Breast epithelium (tissue), 3 donors: ENCODE measurements at regions not wholly inside any gene's neighbourhood (a gene's known extent, or its start where the extent isn't known, plus 50 kb on each side); places are given as distances from the start of the nearest gene placed in this dataset.

Experiments used
- POLR2A ChIP-seq: fragments of 450-650 bp; IDR thresholded peaks from one replicate; pipeline ENCODE4 v1.6.1; 2016; ENCODE audit warnings: antibody characterized with exemption, mild to moderate bottlenecking, moderate library complexity
- POLR2AphosphoS5 ChIP-seq, 3 donors: sonication (generic); formaldehyde crosslinking; IDR thresholded peaks; one replicate each; pipeline ENCODE4 v1.6.1; 2017; ENCODE audit warnings: antibody characterized with exemption in 3 of 3
- TF ChIP-seq, protein P1 (sequence below), 3 donors: fragments of 450-650 bp; IDR thresholded peaks; one replicate each; pipeline ENCODE4 v1.5.1; 2016 to 2017; ENCODE audit warnings: antibody characterized with exemption in 3 of 3, mild to moderate bottlenecking in 3 of 3, moderate library complexity in 3 of 3

DNA sequence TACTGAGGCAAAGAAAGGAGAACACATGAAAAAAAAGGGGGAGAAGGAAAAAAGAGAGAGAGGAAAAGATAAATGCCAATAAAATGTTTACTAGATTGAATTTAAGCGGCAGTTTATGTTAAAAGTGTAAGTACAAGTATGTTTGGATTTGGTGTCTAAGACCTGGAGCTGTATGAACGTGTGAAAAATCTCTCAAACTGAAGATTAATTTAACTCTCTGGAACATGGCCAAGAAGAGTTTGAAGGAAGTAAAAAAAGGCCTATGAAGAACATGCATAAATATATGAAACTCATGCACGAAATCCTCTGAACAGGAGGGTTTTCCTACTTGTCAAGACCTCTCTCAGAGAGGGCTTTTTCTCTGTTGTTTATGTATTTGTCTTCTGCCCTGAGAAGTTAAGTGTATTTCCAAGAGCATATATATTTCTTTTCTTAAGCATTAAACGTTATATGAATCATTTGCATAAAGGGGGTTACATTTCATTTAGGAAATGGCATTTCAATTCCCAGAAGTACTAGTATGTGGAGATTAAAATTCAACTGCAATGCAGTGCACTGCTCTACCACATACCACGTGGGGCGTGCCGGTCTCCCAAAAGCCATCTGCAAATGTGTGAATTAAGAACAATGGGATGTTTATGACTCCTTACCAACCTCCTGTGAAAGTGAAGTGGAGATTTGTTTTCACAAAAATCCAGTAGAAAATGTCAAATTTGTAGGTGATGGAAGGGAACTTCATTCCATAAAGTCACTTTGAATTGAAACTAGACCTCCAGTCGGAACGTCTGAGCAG is 281.1 kb upstream of the TRIB2 start:
- TF ChIP-seq POLR2A (no peak), POLR2AphosphoS5 (IDR thresholded peaks at IDR 0.05) (no peak)
- TF ChIP-seq, protein P1, sequence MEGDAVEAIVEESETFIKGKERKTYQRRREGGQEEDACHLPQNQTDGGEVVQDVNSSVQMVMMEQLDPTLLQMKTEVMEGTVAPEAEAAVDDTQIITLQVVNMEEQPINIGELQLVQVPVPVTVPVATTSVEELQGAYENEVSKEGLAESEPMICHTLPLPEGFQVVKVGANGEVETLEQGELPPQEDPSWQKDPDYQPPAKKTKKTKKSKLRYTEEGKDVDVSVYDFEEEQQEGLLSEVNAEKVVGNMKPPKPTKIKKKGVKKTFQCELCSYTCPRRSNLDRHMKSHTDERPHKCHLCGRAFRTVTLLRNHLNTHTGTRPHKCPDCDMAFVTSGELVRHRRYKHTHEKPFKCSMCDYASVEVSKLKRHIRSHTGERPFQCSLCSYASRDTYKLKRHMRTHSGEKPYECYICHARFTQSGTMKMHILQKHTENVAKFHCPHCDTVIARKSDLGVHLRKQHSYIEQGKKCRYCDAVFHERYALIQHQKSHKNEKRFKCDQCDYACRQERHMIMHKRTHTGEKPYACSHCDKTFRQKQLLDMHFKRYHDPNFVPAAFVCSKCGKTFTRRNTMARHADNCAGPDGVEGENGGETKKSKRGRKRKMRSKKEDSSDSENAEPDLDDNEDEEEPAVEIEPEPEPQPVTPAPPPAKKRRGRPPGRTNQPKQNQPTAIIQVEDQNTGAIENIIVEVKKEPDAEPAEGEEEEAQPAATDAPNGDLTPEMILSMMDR (IDR thresholded peaks at IDR 0.05) = no peak
